ENCODE measurements at regions not wholly inside any gene's neighbourhood (a gene's known extent, or its start where the extent isn't known, plus 50 kb on each side); places are given as distances from the start of the nearest gene placed in this dataset.

DNA sequence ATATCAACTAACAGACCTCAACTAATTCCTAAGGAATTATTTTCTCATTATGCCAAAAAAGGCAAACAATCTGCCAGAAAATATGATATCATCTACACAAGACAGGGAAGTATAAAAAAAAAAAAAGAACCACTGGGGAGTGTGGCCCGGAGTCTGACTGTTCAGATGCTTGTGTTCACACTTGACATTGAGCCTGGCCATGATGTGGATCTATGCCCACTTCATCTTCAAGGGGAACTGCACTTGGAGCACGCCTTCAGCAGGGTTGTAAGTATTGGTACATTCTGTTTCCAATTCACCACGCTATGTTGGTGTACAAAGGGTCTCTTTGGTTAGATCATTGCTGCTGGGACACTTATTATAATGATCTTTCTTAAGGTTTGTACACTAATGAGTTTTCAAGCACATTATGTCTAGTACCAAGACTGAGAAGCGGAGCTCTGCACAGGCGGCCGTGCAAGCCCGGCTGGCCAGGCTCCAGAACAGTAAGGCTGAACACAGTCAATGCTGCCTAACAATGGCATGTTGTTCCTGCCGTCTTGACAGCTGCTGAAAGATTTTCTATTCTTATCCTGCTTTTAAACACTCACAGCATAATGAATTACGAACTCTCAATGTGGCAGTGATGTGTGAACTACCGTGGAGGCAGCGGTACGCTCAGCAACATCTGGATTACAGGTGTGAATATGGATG lies 788.4 kb upstream of the SOX11 start:
- RAD21 ChIA-PET (ENCODE audit: low non-redundant PET in 1 of 2, low total read pairs in 2 of 2, uncharacterized antibody in 2 of 2, unreplicated experiment in 2 of 2), result no interaction called here
- no peaks in the 10 kb centered on the region for H3K27me3 ChIP-seq (ENCODE audit: insufficient read depth, low read length)
- intact Hi-C loops (cut with micrococcal nuclease), result no loop called here
- POLR2A ChIA-PET, result no interaction called here
- no peak overlapping the region for H3K4me3 ChIP-seq (replicated peaks in 1 of 2; ENCODE audit: low read depth in 1 of 2, low read length in 2 of 2)
- no TSS peak for BruUV-seq (replicated peaks)
- H3K36me3 ChIP-seq (ENCODE audit: control insufficient read depth in 1 of 2, insufficient read depth in 2 of 2, low read length in 2 of 2), result no peaks in the 10 kb centered on the region
- peaks cover 0 to 9% of the 10 kb centered on the region in 2 experiments; a peak in 2 of 4 replicates for H3K9me3 ChIP-seq (ENCODE audit: control insufficient read depth in 1 of 2, insufficient read depth in 1 of 2, low read depth in 1 of 2, low read length in 2 of 2)
- TF ChIP-seq POLR2AphosphoS5 (IDR thresholded peaks at IDR 0.05; ENCODE audit: low read depth, low read length), result no peak
- CTCF ChIA-PET, result no interaction called here
- H3K9me2 ChIP-seq (ENCODE audit: insufficient read depth), result no peaks in the 10 kb centered on the region
- H4K20me1 ChIP-seq (ENCODE audit: insufficient read depth), result no peaks in the 10 kb centered on the region
- no peak overlapping the region for H3K27ac ChIP-seq (ENCODE audit: low read depth, low read length)
- no peak for DNase-seq (ENCODE audit: low read depth, low spot score)
- ATAC-seq, result no peak
- H2AFZ ChIP-seq (ENCODE audit: low read depth, low read length, poor library complexity, severe bottlenecking), result no peak overlapping the region
- H3K9ac ChIP-seq (ENCODE audit: low read length), result no peak overlapping the region
- H3K4me2 ChIP-seq (ENCODE audit: low read length), result no peak overlapping the region
- H3K79me2 ChIP-seq (ENCODE audit: insufficient read depth, low read length), result no peaks in the 10 kb centered on the region
- no peaks in the 10 kb centered on the region for H3K4me1 ChIP-seq (ENCODE audit: control insufficient read depth in 1 of 2, insufficient read depth in 2 of 2, low read length in 2 of 2)

- H3K9me2 ChIP-seq (ENCODE audit: insufficient read depth), result no peaks in the 10 kb centered on the region
- RAD21 ChIA-PET (ENCODE audit: low non-redundant PET in 1 of 2, low total read pairs in 2 of 2, uncharacterized antibody in 2 of 2, unreplicated experiment in 2 of 2), result no interaction called here
- intact Hi-C loops (cut with micrococcal nuclease), result no loop called here
- H3K79me2 ChIP-seq (ENCODE audit: insufficient read depth, low read length), result no peaks in the 10 kb centered on the region
- DNase-seq (ENCODE audit: low read depth, low spot score), result no peak
- no peaks in the 10 kb centered on the region for H3K27me3 ChIP-seq (ENCODE audit: insufficient read depth, low read length)
- BruUV-seq (replicated peaks), result no TSS peak
- ATAC-seq, result no peak
- no peaks in the 10 kb centered on the region for H3K4me1 ChIP-seq (ENCODE audit: control insufficient read depth in 1 of 2, insufficient read depth in 2 of 2, low read length in 2 of 2)
- H3K9me3 ChIP-seq (ENCODE audit: control insufficient read depth in 1 of 2, insufficient read depth in 1 of 2, low read depth in 1 of 2, low read length in 2 of 2), result no peaks in the 10 kb centered on the region; a peak in 2 of 4 replicates
- no peak overlapping the region for H2AFZ ChIP-seq (ENCODE audit: low read depth, low read length, poor library complexity, severe bottlenecking)
- H3K4me2 ChIP-seq (ENCODE audit: low read length), result no peak overlapping the region
- CTCF ChIA-PET, result no interaction called here
- H3K27ac ChIP-seq (ENCODE audit: low read depth, low read length), result no peak overlapping the region
- no peaks in the 10 kb centered on the region for H4K20me1 ChIP-seq (ENCODE audit: insufficient read depth)
- no peak overlapping the region for H3K9ac ChIP-seq (ENCODE audit: low read length)
- no peak overlapping the region for H3K4me3 ChIP-seq (replicated peaks in 1 of 2; ENCODE audit: low read depth in 1 of 2, low read length in 2 of 2)
- no peaks in the 10 kb centered on the region for H3K36me3 ChIP-seq (ENCODE audit: control insufficient read depth in 1 of 2, insufficient read depth in 2 of 2, low read length in 2 of 2)
- POLR2A ChIA-PET, result no interaction called here
- TF ChIP-seq REST (IDR thresholded peaks at IDR 0.05; ENCODE audit: low read depth) (no peak), CTCF (IDR thresholded peaks at IDR 0.05 in 2 of 3, conservative IDR thresholded peaks at IDR 0.05 in 1 of 3; ENCODE audit: borderline replicate concordance in 1 of 3, insufficient read depth in 1 of 3, low read depth in 2 of 3, low read length in 2 of 3) (no peak), EZH2 (IDR thresholded peaks at IDR 0.05) (no peak), TCF7L2 (IDR thresholded peaks at IDR 0.05; ENCODE audit: borderline replicate concordance, extremely low read depth, insufficient read depth, insufficient read length) (no peak), EZH2phosphoT487 (IDR thresholded peaks at IDR 0.05; ENCODE audit: borderline replicate concordance) (no peak), EGR1 (IDR thresholded peaks at IDR 0.05; ENCODE audit: low read depth) (no peak), YY1 (IDR thresholded peaks at IDR 0.05; ENCODE audit: extremely low read depth, insufficient replicate concordance, low read depth, low read length) (no peak), ZNF274 (IDR thresholded peaks at IDR 0.05; ENCODE audit: low read depth, low read length) (no peak), SP1 (IDR thresholded peaks at IDR 0.05; ENCODE audit: low read depth) (no peak)
- TF ChIP-seq, protein P1, sequence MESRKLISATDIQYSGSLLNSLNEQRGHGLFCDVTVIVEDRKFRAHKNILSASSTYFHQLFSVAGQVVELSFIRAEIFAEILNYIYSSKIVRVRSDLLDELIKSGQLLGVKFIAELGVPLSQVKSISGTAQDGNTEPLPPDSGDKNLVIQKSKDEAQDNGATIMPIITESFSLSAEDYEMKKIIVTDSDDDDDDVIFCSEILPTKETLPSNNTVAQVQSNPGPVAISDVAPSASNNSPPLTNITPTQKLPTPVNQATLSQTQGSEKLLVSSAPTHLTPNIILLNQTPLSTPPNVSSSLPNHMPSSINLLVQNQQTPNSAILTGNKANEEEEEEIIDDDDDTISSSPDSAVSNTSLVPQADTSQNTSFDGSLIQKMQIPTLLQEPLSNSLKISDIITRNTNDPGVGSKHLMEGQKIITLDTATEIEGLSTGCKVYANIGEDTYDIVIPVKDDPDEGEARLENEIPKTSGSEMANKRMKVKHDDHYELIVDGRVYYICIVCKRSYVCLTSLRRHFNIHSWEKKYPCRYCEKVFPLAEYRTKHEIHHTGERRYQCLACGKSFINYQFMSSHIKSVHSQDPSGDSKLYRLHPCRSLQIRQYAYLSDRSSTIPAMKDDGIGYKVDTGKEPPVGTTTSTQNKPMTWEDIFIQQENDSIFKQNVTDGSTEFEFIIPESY (IDR thresholded peaks at IDR 0.05; ENCODE audit: extremely low read depth, insufficient replicate concordance, low read length), result no peak
These were observed 783.7 kb upstream of the SOX11 start for GRCh38 chr2:4908461-4908860.
